ENCODE measurements at regions not wholly inside any gene's neighbourhood (a gene's known extent, or its start where the extent isn't known, plus 50 kb on each side); places are given as distances from the start of the nearest gene placed in this dataset.

DNA sequence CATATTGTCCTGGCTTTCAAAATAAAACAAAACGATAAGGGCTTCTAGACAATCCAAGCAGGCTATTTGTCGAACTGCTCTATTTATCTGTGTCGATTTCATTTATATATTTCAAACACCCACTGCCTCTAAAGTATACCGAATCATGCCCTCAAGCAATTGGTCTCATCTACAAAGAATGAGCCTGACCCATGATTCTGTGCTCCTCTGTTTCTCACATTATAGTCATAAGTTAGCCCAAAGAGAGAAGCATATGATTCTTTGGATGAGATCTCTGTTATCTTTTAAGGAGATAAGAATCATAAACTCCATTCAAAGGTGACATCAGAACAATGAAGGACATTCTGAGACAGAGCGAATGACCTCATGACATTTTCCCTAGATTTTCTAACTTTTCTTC, 191.1 kb downstream of the MAP2K6 start:
- DNase-seq: no peak

DNA sequence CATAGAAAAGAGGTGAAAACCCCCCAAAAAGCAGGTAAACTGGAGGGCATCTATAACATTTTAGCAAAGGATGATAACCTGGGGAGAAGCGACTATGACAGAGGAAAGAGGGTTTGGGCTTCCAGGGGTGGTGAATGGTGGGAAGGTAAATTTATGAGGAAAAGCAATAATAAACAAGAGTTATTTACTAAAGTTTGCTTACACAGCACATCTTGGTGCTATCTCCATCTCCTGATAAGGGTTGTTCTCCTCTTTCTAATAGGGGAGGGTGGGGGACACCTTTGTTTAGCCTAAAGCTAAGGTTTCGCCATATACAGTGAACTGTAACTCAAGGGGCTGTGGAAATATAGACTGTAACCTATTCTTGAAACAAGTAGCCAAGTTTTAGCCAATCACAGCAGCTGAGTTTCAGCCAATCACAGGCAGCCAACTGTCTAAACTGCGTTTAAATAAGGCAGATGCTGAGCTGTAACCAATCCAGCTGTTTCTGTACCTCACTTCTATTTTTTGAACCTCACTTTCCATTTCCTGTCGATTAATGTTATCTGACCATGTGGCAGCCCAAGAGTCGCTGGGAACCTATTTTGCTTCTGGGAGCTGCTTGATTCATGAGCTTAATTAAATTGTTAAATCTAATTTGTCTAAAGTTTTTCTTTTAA, 191.8 kb downstream of the MAP2K6 start:
- DNase-seq: no peak

DNA sequence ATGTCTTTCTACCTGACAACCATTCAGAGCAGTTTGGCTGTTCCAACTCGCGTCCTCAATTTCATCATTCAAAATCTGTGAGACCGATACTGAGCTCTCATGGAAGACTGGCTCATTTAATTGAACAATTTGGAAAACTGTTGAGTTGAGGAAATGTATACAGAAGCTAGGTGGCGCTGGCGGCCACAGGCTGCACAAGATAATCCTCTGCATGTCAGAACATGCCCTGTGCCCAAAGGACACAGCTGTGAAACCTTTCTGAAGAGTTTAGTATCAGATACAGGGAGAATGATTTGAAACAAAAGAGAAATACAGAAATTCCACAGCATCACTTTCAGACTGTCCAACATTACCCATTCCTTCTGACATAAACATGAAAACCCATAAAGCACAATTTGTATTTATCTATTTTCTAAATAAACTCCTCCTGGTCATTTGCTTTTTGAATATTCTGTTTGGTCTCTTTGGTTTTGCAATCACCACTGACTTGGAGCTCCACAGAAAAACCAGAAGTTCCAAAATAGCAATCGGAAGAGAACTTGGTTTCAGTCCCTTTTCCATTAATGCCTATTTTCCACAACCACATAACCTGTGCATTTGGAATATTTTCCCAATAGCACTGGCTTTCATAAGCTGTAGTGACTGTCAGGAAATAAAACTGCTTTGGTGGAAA, 192.8 kb downstream of the MAP2K6 start:
- peak; percentile 72 to 84 (median 78) for DNase-seq

DNA sequence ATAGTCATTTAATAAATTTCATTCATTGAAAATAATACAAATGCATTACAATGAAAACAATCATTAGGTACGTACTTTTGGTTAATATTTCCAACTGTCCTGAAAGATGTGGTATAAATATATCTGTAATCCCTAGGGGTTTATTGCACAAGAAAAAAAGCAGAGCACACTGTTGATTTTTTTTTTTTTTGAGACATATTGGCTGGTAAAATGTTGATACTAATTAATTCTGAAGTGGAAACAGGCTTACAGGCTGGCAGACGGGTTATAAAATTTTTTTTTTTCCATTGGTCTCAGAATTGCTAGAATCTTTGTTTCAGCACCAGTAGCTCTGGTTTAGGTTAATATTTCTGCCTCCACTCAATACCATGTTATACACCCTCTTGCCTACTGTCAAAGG, 193.6 kb downstream of the MAP2K6 start:
- no peak for DNase-seq

DNA sequence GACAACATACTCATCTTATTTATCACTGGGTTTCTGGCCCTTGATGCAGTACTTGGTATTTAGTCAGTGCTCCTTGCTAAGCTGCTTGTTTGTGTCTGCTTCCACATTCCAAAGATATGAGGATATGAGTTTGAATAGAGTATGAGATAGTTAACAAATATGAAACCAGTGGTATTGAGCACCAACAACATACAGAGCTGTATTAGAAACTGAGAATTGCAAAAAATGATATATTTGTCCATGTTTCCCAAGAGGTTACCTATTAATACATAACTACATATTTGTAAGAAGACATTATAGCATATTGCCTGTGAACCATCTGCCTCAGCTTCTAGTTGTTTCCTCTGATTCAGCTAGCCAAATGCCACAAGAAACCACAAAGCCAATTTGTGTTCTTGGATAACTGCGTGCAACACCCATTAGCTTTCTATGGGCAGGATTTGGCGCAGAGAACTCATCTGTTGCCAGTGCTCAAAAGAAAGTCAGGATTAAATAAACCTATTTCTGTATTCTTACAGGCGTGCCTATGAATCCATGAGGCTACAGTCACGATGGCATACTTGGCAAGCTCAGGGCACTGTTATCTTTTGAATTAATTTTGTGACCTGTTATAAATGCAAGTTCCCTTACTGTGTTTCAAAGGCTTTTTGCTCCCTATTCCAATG, 194.4 kb downstream of the MAP2K6 start:
- peak in 2 of 4 experiments; percentile 9 to 19 for DNase-seq

DNA sequence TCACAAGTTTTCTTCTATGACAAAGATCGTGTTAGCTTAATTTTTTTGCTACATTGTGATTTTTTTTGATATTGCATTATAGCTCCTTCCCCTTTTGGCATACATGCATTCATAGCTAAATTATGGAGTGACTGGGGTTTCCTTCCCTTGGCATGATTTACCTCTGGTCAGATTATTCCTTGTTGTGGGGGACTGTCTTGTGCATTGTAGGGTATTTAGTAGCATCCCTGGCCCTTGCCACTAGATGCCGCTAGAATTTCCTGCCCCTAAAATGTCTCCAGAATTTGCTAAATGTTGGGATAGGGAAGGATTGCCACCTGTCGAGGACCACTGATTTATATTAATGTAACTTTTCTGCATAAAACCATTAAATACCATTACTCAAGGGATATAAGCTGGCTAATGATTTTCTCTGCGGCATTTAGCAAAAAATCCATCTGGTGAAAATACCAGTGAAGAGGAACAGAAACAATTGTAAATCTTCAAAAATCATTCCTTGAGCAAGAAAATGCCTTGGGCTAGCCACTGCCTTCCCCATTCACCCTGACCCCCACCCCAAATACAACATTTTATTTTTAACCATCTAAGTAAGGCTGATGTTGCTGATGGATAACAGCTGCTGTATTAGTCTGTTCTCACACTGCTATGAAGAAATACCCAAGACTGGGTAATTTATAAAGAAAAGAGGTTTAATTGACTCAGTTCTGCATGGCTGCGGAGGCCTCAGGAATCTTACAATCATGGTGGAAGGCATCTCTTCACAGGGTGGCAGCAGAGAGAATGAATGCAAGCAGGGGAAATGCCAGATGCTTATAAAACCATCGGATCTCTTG, 195.2 kb downstream of the MAP2K6 start:
- peak; percentile 13 to 58 (median 36) for DNase-seq

DNA sequence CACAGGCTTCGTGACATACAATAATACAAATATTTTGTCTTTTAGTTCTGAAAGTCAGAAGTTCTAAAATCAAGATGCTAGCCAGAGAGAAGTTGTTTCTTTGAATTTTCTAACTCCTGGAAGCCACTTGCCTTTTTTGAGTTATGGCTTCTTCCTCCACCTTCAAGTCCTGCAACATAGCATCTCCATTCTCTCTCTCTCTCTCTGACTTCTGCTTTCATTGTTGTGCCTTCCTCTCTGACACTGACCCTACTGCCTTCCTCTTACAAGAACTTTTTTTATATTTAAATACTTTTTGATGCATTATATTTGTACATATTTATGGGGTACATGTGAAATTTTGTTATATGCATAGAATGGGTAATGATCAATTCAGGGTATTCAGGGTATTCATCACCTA, 205.9 kb downstream of the MAP2K6 start:
- peak in 3 of 4 experiments; percentile 15 to 52 (median 23) for DNase-seq

DNA sequence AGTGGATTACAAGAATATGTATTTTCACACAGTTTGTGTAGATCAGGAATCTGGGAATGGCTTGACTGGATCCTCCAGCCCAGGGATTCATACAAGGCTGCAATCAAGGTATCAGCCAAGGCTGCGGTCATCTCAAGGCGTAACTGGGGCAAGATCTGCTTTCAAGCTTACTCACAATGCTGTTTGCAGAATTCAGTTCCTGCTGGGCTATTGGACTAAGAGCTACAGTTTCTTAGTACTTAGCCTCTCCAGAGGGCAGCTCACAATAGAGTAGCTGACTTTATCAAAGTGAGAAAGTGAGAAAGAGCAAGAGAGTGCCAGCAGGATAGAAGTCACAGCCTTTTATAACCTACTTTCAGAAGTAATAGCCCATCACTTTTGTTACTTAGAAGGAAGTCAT, 211.0 kb downstream of the MAP2K6 start:
- no peak for DNase-seq

DNA sequence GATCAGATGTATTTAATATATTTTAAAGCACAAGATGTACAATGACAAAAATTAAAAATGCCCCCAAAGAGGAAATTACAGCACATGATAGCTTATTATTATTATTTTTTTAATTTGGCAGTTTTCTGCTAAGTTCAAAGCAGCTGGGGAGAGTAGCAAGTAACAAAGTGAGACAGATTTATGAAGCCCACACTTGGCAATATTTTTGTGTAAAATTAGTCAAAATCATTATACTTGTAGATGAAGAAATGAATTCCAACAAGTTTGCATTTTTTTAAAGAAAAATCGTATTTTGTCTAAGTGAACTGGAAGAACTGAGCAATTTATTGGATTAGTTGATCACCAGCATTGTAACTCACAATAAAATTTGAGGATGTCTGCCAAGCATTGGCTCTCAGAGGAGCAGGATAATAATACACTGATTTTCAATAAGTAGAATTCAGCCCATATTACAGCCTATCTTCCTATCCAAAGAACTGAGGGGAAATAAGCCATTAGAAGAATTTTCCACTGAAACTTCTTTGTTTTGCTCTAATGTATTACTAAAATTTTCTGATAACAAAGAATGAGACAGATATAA, 215.6 kb downstream of the MAP2K6 start:
- no peak for DNase-seq

DNA sequence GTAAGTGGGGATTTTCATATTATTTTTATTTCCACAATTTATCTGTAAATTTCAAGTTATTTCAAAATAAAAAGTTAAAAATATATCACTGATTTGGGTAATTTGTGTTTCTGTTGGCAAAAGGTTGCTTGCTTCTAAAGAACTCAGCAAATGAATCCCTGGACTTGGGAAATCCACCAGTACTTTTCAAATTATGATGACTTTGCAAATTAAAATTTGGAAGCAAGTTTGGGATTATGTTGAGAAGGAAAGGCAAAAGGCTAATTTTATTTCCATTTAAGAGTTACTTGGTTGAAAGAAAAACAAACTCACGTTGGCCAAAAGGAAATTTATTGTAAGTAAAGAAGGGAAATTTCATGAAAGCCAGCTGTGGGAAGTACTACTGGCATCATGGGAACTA, 220.3 kb downstream of the MAP2K6 start:
- no peak for DNase-seq

DNA sequence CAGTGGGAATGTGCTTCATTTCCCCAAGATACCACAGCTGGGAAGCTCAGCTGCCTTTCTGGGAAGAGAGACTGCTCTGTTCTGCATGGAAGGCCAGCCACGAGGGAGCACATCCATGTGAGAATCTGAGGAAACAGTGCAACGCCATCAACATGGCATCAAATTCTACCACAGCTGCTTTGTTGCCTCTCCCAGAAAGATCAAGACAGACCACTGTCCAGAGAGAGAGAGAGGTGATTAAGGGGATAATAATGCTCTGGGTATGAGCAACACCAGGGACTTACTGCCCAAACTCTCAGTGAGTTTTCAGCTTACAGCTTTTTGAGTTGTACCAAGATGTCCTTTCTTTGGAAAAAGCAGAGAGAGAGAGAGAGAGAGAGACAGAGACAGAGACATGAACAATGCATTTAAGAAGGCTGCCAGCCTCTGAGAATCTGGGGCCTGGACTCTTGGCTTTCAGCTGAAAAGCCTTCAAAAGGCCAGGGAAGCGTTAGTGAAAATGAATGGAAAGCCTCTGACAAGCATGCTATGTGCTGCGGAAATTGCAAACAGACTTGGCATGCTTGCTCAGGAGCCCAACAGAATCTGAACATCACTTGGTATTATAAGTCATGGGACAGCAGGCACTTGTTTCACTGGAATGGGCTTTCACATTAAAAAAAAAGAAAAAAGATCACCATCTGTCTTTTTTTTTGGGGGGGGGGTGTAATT, 223.1 kb downstream of the MAP2K6 start:
- DNase-seq: no peak

DNA sequence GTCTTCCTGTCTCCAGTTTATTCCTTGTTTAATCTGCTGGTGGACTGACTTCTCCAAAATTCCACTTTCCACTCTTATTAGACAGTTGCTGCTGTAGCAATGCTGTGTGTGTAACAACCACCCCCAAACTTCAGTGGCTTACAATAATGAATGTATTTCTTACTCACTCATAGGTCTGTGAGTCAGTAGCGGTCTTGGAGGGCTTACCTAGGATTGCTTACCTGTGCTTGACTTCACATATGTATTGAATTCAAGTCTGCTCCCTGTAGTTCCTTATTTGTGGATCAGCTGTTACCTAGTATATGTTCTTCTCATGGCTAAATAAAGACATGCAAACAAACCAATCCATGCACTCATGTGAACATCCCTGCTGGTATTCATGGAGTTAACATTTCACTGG, 224.6 kb downstream of the MAP2K6 start:
- DNase-seq: no peak

DNA sequence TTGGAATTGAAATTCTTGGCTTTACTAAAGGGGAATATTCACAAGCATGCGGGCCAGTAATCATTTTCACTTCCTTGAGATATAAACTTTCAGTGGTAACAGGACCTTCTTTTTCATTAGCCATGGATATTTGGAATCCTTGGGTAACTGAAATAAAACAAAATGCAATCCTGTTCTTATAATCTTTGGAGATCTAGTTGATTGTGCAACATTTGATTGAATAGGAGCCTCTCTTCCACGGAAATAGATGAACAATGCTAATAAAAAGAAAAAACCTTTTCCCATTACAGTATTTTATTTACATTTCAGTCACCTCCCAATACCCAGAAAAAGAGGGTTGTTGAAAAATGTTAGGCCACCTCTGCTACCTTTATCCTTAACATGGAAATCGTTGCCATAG, 225.6 kb downstream of the MAP2K6 start:
- no peak for DNase-seq

DNA sequence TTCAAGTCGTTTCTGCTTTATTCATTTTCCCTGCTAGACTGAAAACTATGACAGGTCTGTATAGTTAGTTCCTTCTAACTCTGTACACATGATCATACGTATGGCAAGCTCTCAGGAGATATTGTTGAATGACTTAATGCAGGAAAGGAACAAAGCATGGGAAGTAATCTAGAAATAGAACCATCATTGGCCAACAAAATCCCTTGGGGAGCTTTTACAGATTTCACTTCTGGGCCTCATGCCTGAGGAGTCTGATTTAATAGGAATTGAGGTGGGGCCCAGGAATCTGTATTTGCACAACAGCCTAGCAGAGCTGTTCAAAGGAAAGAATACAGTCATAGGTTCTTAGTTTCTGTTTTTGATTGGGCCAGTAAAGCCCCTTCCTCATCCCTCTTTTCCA, 229.2 kb downstream of the MAP2K6 start:
- DNase-seq: no peak

DNA sequence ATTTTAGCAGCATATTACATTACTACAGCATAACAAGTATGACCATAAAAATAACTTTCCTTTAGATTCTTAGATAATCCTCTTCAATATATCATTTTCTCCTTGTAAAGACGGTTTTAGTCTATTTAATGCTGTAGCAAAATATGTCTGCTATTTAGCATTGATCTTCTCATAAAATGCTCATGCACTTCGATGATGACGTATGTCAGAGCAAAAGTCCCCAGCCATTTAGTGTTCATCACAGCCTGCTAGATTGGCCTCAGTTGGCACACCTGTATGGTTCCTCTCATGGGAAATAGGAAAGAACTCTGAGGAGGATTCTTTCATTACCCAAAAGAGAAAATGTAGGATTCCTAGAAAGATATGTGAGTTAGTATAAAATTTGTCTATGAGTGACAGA, 232.2 kb downstream of the MAP2K6 start:
- no peak for DNase-seq

DNA sequence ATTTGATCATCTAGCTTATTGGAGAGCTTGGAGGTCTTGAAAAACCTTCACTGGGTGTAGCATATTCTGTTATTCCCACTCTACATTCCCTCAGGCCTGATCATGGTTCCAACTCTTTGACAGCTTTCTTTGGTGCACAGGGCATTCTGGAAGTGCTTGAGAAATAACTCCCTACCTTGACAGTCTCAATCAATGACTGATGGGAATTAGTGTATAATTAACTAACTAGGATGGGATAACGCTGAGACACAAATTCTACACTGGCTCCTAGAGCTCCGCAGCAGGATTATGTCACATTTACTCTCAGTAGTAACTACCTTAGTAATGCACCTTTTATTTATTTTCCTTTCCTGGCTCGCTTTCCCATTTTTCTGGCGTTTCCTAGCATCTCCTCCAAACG, 236.4 kb downstream of the MAP2K6 start:
- DNase-seq: no peak

DNA sequence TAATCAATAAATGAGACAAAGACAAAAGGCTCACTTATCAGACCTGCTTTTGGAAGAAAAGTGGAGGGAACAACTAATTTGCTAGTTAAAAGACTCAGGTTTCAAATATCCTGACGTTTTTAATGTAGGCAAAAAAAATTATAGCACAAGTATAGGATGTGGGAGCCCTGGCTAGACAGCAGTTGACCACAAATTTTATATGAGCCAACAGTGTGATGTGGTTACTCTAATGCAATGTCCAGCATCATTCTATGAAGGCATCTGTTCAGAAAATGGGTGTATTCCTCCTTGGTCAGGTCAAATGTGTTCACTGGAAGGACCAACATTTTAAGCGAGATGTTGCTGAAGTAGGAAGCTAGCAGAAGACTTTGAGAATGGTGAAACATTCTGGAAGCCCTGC, 237.4 kb downstream of the MAP2K6 start:
- no peak for DNase-seq

DNA sequence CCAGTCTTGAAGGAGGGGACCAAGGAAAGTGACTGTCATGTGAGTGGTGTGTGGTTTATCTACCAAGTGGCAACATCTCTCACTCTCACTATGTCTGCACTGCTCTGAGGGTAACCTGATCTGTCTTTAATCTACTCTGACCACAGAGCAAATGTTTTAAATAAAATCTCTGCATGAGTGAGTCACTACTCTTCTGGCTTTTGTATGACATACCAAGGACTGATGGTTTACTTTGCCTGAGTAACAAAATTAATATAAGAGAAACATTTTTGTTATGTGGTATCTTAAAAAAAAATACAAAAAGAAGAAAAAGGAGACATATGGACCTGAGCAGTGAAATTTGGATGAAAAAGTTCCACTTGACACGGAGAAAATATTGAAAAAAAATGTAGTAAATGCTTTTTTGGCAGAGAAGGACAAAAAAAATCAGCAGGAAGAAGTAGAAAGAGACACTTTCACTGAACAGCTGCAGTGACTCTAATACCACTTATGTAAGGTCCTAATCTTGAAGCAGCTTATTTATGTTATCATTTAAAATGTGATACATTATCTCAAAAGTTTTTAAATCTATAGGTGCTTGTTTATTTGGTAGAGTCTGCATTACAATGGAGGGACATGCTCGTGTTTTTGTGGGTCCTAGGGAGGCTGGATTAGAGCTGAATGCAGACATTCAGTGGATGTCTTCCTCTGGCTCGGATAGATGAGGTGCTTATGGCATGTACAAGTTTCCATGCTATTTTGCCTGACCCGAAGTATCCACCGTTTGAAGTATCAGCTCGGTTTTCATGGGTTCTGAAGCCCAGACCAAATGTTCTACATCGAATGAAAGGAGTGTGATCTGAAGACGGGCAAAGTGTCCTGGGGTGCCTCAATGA, 240.7 kb downstream of the MAP2K6 start:
- DNase-seq: no peak

DNA sequence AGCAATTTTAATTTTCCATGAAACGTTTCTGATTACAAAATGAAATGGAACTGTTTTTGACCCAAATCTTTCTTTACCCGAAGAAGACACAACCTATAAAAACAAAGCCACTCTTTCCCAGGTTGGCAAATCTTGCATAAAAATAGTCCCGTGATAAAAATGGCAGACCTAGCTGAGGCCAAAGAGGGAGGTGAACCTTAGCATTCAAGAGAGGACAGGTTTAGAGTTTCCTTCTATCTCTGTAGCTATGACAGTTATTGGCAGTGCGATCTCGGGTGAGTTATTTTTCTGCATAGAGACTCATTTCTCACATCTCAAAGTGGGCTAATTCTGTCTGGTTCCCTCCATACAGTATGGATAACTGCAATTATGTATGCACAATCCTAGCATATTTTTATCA, 241.4 kb downstream of the MAP2K6 start:
- DNase-seq: no peak

DNA sequence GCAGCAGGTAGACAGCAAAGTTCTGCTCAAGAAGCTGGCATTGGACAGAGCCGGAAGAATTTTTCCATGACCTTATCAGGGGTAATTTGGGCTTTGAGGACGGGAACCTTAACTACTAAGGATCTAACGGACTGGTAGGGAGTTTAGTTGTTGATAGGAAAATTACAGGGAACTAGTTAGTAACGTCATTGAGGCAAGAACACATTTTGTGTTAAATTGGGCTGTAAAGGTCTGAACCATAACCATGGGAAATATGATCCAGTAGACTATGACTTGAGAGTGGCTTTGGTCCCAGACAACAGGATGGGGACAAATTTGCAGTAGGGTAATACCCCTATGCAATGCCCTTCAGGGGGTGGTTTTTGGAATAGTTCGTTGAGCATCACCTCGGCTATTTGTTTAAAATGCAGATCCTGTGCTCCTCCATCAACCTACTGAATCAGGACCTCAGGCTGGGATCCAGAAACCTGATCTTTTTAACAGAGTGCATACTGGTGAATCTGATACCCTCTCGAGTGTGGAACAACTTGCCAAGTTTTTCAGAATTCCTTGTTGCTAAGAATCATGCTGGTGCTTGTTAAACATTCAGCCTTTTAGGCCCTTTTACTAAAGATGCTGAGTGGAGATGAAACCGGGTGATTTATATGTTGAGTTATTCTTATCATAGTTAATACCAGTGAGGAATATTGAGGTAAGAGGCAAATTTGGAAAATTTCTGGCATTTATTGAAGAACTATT, 255.1 kb downstream of the MAP2K6 start:
- no peak for DNase-seq

Data from suppressor macrophage (primary cell).